H9 (cell line): ENCODE measurements at regions not wholly inside any gene's neighbourhood (a gene's known extent, or its start where the extent isn't known, plus 50 kb on each side); places are given as distances from the start of the nearest gene placed in this dataset.

ENCODE experiments used
- DNase-seq: peaks from one replicate; pipeline ENCODE4 v3.0.0-alpha.2; 2017
- H2AFZ ChIP-seq: one replicate; pipeline ENCODE4 v1.6.1; 2013; ENCODE audit warnings: mild to moderate bottlenecking, low read length, control low read depth, moderate library complexity
- H2AK5ac ChIP-seq: 2 replicates; pipeline ENCODE4 v1.6.1; 2013; ENCODE audit warnings: low read length, control low read depth, mixed read lengths; ENCODE audit not compliant: insufficient read length
- H2BK120ac ChIP-seq: one replicate; pipeline ENCODE4 v1.6.1; 2013; ENCODE audit warnings: low read depth, mild to moderate bottlenecking, low read length, control low read depth, inconsistent platforms; ENCODE audit not compliant: poor library complexity, severe bottlenecking
- H2BK12ac ChIP-seq: 2 replicates; pipeline ENCODE4 v1.6.1; 2013; ENCODE audit warnings: low read length, control low read depth, mixed read lengths, low read depth; ENCODE audit not compliant: insufficient read length
- H2BK15ac ChIP-seq: 2 replicates; pipeline ENCODE4 v1.6.1; 2013; ENCODE audit warnings: low read depth, low read length, control low read depth
- H2BK20ac ChIP-seq: one replicate; pipeline ENCODE4 v1.6.1; 2013; ENCODE audit warnings: low read depth, mild to moderate bottlenecking, low read length, control low read depth, inconsistent platforms; ENCODE audit not compliant: poor library complexity, severe bottlenecking
- H2BK5ac ChIP-seq: 2 replicates; pipeline ENCODE4 v1.6.1; 2013; ENCODE audit warnings: low read length, control low read depth, mixed read lengths; ENCODE audit not compliant: insufficient read length
- H3K14ac ChIP-seq: 2 replicates; pipeline ENCODE4 v1.6.1; 2013; ENCODE audit warnings: low read length, control low read depth; ENCODE audit not compliant: insufficient read depth
- H3K18ac ChIP-seq: 2 replicates; pipeline ENCODE4 v1.6.1; 2013; ENCODE audit warnings: low read depth, mild to moderate bottlenecking, mixed read lengths, low read length, control low read depth; ENCODE audit not compliant: insufficient read length
- H3K23ac ChIP-seq: 2 replicates; pipeline ENCODE4 v1.6.1; 2013; ENCODE audit warnings: low read length, control low read depth, mixed read lengths, low read depth; ENCODE audit not compliant: insufficient read length
- H3K23me2 ChIP-seq: 2 replicates; pipeline ENCODE4 v1.6.1; 2013; ENCODE audit warnings: low read depth, mild to moderate bottlenecking, mixed read lengths, low read length, control low read depth; ENCODE audit not compliant: insufficient read length, poor library complexity, severe bottlenecking
- H3K27ac ChIP-seq: 2 replicates; pipeline ENCODE4 v1.5.1; 2013; ENCODE audit warnings: low read length, control low read depth, mixed read lengths, low read depth; ENCODE audit not compliant: insufficient read length
- H3K27me3 ChIP-seq: 2 replicates; pipeline ENCODE4 v1.6.1; 2013; ENCODE audit warnings: low read length, control low read depth, inconsistent platforms; ENCODE audit not compliant: insufficient read depth
- H3K4ac ChIP-seq: 2 replicates; pipeline ENCODE4 v1.6.1; 2013; ENCODE audit warnings: low read depth, mild to moderate bottlenecking, control low read depth, inconsistent platforms, low read length, moderate library complexity
- H3K4me1 ChIP-seq: 2 replicates; pipeline ENCODE4 v1.6.1; 2013; ENCODE audit warnings: low read length, control low read depth, inconsistent platforms; ENCODE audit not compliant: insufficient read depth
- H3K4me2 ChIP-seq: 2 replicates; pipeline ENCODE4 v1.6.1; 2013; ENCODE audit warnings: low read length, control low read depth, mixed read lengths; ENCODE audit not compliant: insufficient read length, insufficient read depth
- H3K56ac ChIP-seq: 2 replicates; pipeline ENCODE4 v1.6.1; 2013; ENCODE audit warnings: low read depth, mild to moderate bottlenecking, mixed read lengths, low read length, control low read depth; ENCODE audit not compliant: insufficient read length
- H3K79me1 ChIP-seq: 2 replicates; pipeline ENCODE4 v1.6.1; 2013; ENCODE audit warnings: low read depth, mild to moderate bottlenecking, moderate library complexity, low read length, control low read depth, inconsistent platforms; ENCODE audit not compliant: insufficient read depth, poor library complexity, severe bottlenecking
- H3K79me2 ChIP-seq: 2 replicates; pipeline ENCODE4 v1.6.1; 2013; ENCODE audit warnings: low read length, control low read depth, inconsistent platforms; ENCODE audit not compliant: insufficient read depth
- H3K9ac ChIP-seq: 2 replicates; pipeline ENCODE4 v1.6.1; 2013; ENCODE audit warnings: low read length, control low read depth, mixed read lengths; ENCODE audit not compliant: insufficient read length; ENCODE audit errors: extremely low read depth
- H3K9me3 ChIP-seq: one replicate; pipeline ENCODE4 v1.6.1; 2013; ENCODE audit warnings: low read depth, low read length, inconsistent platforms; ENCODE audit not compliant: control insufficient read depth
- H3T11ph ChIP-seq: one replicate; pipeline ENCODE4 v1.6.1; 2013; ENCODE audit warnings: mild to moderate bottlenecking, low read length, control low read depth, inconsistent platforms
- H4K20me1 ChIP-seq: one replicate; pipeline ENCODE4 v1.6.1; 2013; ENCODE audit not compliant: control insufficient read depth, insufficient read length, insufficient read depth
- H4K5ac ChIP-seq: 2 replicates; pipeline ENCODE4 v1.6.1; 2013; ENCODE audit warnings: low read depth, mild to moderate bottlenecking, mixed read lengths, low read length, control low read depth; ENCODE audit not compliant: insufficient read length
- H4K8ac ChIP-seq: replicated peaks from 2 replicates; pipeline ENCODE4 v1.6.1; 2013; ENCODE audit warnings: low read length, control low read depth, mixed read lengths, low read depth; ENCODE audit not compliant: insufficient read length
- H4K91ac ChIP-seq: 2 replicates; pipeline ENCODE4 v1.6.1; 2013; ENCODE audit warnings: low read depth, mild to moderate bottlenecking, moderate library complexity, mixed read lengths, low read length, control low read depth; ENCODE audit not compliant: insufficient read length
- H3K27ac Mint-ChIP-seq, 3 experiments: 2 replicates in 2 of 3; 3 replicates in 1 of 3; pipeline ENCODE4 v1.8.0; 2020 to 2021; ENCODE audit warnings: mixed read lengths in 3 of 3, mild to moderate bottlenecking in 1 of 3, moderate library complexity in 1 of 3
- H3K27me3 Mint-ChIP-seq: 2 replicates; pipeline ENCODE4 v1.8.0; 2021; ENCODE audit warnings: low read depth, mild to moderate bottlenecking, moderate library complexity, mixed read lengths
- H3K36me3 Mint-ChIP-seq, 3 experiments: 2 replicates in 2 of 3; 3 replicates in 1 of 3; pipeline ENCODE4 v1.8.0; 2020 to 2021; ENCODE audit warnings: low read depth in 3 of 3, mixed read lengths in 3 of 3; ENCODE audit not compliant: insufficient read depth in 1 of 3
- H3K4me1 Mint-ChIP-seq, 2 experiments: 2 replicates each; pipeline ENCODE4 v1.8.0; 2020; ENCODE audit warnings: mixed read lengths in 2 of 2
- H3K4me3 Mint-ChIP-seq, 2 experiments: 2 replicates in 1 of 2; 3 replicates in 1 of 2; pipeline ENCODE4 v1.8.0; 2020 to 2021; ENCODE audit warnings: mild to moderate bottlenecking in 2 of 2, mixed read lengths in 2 of 2, moderate library complexity in 1 of 2
- H3K9me3 Mint-ChIP-seq, 2 experiments: 2 replicates in 1 of 2; 3 replicates in 1 of 2; pipeline ENCODE4 v1.8.0; 2020; ENCODE audit warnings: mild to moderate bottlenecking in 2 of 2, mixed read lengths in 2 of 2, moderate library complexity in 1 of 2
- WGBS: extraction: QIAGEN DNeasy Blood & Tissue Kit; methylation state at CpG from one replicate; pipeline ENCODE4 v1.1.7; 2013; ENCODE audit warnings: missing lambda C conversion rate, low lambda C conversion rate, mixed read lengths; ENCODE audit not compliant: insufficient read length; ENCODE audit errors: extremely low coverage; 5-methylcytosine and 5-hydroxymethylcytosine counted together
- TF ChIP-seq, protein P1 (sequence below): fragments of 200-600 bp; sonication (generic); conservative IDR thresholded peaks from 3 replicates; pipeline ENCODE4 v1.8.0; 2021; ENCODE audit warnings: antibody characterized with exemption, mild to moderate bottlenecking

DNA sequence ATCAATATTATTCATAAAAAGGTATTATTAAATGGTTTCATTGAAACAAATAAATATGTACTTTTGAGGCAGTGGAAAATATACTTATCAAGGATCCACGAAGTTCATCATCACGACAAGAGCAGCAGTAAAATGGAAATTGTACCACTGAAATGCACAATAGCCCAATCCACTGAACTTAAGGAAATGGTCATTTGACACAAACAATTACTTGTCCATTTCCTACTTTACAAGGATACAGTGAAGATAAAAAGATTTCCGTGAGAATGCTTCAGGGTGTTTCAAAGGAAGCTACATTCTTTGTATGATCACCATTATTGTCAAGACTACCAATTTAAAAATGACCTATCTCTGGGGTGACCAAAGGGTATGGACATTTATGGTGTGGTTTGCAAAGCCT lies 210.3 kb downstream of the SYK start:
- H2BK5ac ChIP-seq: no peak overlapping the region
- no peaks in the 10 kb centered on the region for H3K79me1 ChIP-seq
- H3K79me2 ChIP-seq: no peaks in the 10 kb centered on the region
- H3K9ac ChIP-seq: no peak overlapping the region
- Mint-ChIP-seq H3K27me3 (no peaks in the 10 kb centered on the region; the same call in none of the 2 replicates), H3K27ac (no peak overlapping the region), H3K9me3 (peaks cover 2% of the 10 kb centered on the region in 2 experiments; a peak in 2 of 5 replicates), H3K4me1 (no peaks in the 10 kb centered on the region), H3K36me3 (peaks cover 0 to 5% (median 0%) of the 10 kb centered on the region in 3 experiments; a peak in 1 of 7 replicates), H3K4me3 (no peak overlapping the region)
- H3K9me3 ChIP-seq: no peaks in the 10 kb centered on the region
- H2BK20ac ChIP-seq: no peak overlapping the region
- no peak overlapping the region for H2BK12ac ChIP-seq
- TF ChIP-seq, protein P1, sequence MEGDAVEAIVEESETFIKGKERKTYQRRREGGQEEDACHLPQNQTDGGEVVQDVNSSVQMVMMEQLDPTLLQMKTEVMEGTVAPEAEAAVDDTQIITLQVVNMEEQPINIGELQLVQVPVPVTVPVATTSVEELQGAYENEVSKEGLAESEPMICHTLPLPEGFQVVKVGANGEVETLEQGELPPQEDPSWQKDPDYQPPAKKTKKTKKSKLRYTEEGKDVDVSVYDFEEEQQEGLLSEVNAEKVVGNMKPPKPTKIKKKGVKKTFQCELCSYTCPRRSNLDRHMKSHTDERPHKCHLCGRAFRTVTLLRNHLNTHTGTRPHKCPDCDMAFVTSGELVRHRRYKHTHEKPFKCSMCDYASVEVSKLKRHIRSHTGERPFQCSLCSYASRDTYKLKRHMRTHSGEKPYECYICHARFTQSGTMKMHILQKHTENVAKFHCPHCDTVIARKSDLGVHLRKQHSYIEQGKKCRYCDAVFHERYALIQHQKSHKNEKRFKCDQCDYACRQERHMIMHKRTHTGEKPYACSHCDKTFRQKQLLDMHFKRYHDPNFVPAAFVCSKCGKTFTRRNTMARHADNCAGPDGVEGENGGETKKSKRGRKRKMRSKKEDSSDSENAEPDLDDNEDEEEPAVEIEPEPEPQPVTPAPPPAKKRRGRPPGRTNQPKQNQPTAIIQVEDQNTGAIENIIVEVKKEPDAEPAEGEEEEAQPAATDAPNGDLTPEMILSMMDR: no peak
- H3K18ac ChIP-seq: no peak overlapping the region
- H3K4ac ChIP-seq: no peak overlapping the region
- H3K4me2 ChIP-seq: no peak overlapping the region
- no peak overlapping the region for H3K56ac ChIP-seq
- no peak overlapping the region for H4K91ac ChIP-seq
- no CpG with 5 or more reads among the region's 3 CpGs for WGBS
- no peaks in the 10 kb centered on the region for H3K27me3 ChIP-seq
- H3K14ac ChIP-seq: no peak overlapping the region
- H2AFZ ChIP-seq: no peak overlapping the region
- DNase-seq: no peak
- no peak overlapping the region for H3K23ac ChIP-seq
- H2BK120ac ChIP-seq: no peak overlapping the region
- H3K23me2 ChIP-seq: no peaks in the 10 kb centered on the region
- H4K20me1 ChIP-seq: no peaks in the 10 kb centered on the region
- H3K27ac ChIP-seq: no peak overlapping the region
- H3T11ph ChIP-seq: no peak overlapping the region
- no peak overlapping the region for H4K8ac ChIP-seq
- no peak overlapping the region for H2AK5ac ChIP-seq
- no peak overlapping the region for H4K5ac ChIP-seq
- no peaks in the 10 kb centered on the region for H3K4me1 ChIP-seq
- no peak overlapping the region for H2BK15ac ChIP-seq
